ENCODE measurements at regions not wholly inside any gene's neighbourhood (a gene's known extent, or its start where the extent isn't known, plus 50 kb on each side); places are given as distances from the start of the nearest gene placed in this dataset.

- Histone ChIP-seq H3K4me1 (ENCODE audit: control insufficient read depth, low read depth, low read length) (no peaks in the 10 kb centered on the region), H3K79me2 (ENCODE audit: control insufficient read depth, insufficient read depth, low read length) (no peaks in the 10 kb centered on the region), H3K23ac (ENCODE audit: low read length) (no peak overlapping the region), H2BK15ac (replicated peaks; ENCODE audit: low read depth) (no peak overlapping the region), H3K9ac (ENCODE audit: low read length) (no peak overlapping the region), H3K79me1 (ENCODE audit: low read length) (no peaks in the 10 kb centered on the region), H3K4ac (ENCODE audit: low read depth, low read length) (no peak overlapping the region), H3K4me3 (ENCODE audit: low read length) (no peak overlapping the region), H3K56ac (ENCODE audit: low read length) (no peak overlapping the region), H2BK120ac (ENCODE audit: low read depth, low read length) (no peak overlapping the region), H2BK5ac (ENCODE audit: low read length) (no peak overlapping the region), H2AK5ac (ENCODE audit: low read length) (no peak overlapping the region), H4K8ac (ENCODE audit: low read depth, low read length) (no peak overlapping the region), H3K27ac (ENCODE audit: low read depth, low read length) (no peak overlapping the region), H3K36me3 (ENCODE audit: control insufficient read depth, insufficient read depth, low read length) (no peaks in the 10 kb centered on the region), H3K18ac (ENCODE audit: low read length) (no peak overlapping the region), H4K5ac (ENCODE audit: low read length) (no peak overlapping the region), H3K27me3 (ENCODE audit: insufficient read depth, low read length, poor library complexity) (no peaks in the 10 kb centered on the region), H3K4me2 (ENCODE audit: low read length) (no peak overlapping the region)
- WGBS (ENCODE audit: extremely low coverage, insufficient coverage, low lambda C conversion rate), result no CpG with 5 or more reads among the region's 4 CpGs
- DNase-seq, result no peak
These were observed 517.3 kb downstream of the TMA16 start for GRCh38 chr4:164011791-164012190.

DNA sequence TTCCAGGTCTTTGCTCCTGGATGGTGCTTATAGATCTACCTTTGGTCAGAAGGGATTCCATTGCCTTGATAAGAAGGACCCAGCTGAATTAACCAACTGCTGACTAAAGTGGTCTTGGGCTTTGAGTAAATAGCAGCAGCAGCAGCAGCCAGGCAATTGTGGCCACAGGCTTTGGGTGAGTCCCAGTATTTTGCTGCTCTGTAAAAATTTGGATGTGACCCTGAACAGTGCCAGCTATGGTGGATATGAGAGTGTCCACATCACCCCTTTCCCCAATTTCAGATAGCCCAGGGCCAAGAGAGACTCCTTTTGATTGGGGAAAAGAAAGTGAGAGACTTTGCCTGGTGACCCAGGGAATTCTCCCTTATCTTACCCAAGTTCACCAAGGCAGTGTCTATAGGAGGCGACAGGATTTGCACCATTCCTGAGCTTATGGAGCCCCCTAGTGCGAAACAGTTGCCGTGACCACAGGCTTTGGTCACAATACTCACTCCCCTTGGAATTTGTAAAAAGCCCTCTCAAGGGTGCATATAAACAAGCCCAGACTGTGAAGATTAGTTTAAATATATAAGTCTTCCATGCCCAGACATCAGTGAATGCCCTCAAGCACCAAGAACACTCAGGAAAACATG lies 518.0 kb downstream of the TMA16 start:
- DNase-seq, result peak; percentile 80
- Histone ChIP-seq H3K56ac (ENCODE audit: low read length) (no peak overlapping the region), H3K79me1 (ENCODE audit: low read length) (no peaks in the 10 kb centered on the region), H2BK15ac (replicated peaks; ENCODE audit: low read depth) (no peak overlapping the region), H2BK120ac (ENCODE audit: low read depth, low read length) (no peak overlapping the region), H2AK5ac (ENCODE audit: low read length) (no peak overlapping the region), H3K27me3 (ENCODE audit: insufficient read depth, low read length, poor library complexity) (no peaks in the 10 kb centered on the region), H3K4me3 (ENCODE audit: low read length) (no peak overlapping the region), H3K4ac (ENCODE audit: low read depth, low read length) (no peak overlapping the region), H3K79me2 (ENCODE audit: control insufficient read depth, insufficient read depth, low read length) (no peaks in the 10 kb centered on the region), H3K4me2 (ENCODE audit: low read length) (no peak overlapping the region), H4K5ac (ENCODE audit: low read length) (no peak overlapping the region), H3K36me3 (ENCODE audit: control insufficient read depth, insufficient read depth, low read length) (no peaks in the 10 kb centered on the region), H2BK5ac (ENCODE audit: low read length) (no peak overlapping the region), H3K27ac (ENCODE audit: low read depth, low read length) (no peak overlapping the region), H3K23ac (ENCODE audit: low read length) (no peak overlapping the region), H3K18ac (ENCODE audit: low read length) (no peak overlapping the region), H3K4me1 (ENCODE audit: control insufficient read depth, low read depth, low read length) (no peaks in the 10 kb centered on the region), H3K9ac (ENCODE audit: low read length) (no peak overlapping the region), H4K8ac (ENCODE audit: low read depth, low read length) (no peak overlapping the region)
- no CpG with 5 or more reads among the region's 3 CpGs for WGBS (ENCODE audit: extremely low coverage, insufficient coverage, low lambda C conversion rate)

- Histone ChIP-seq H4K8ac (ENCODE audit: low read depth, low read length) (no peak overlapping the region), H3K9ac (ENCODE audit: low read length) (no peak overlapping the region), H3K23ac (ENCODE audit: low read length) (no peak overlapping the region), H3K56ac (ENCODE audit: low read length) (no peak overlapping the region), H2BK120ac (ENCODE audit: low read depth, low read length) (no peak overlapping the region), H2BK5ac (ENCODE audit: low read length) (no peak overlapping the region), H2AK5ac (ENCODE audit: low read length) (no peak overlapping the region), H3K36me3 (ENCODE audit: control insufficient read depth, insufficient read depth, low read length) (no peaks in the 10 kb centered on the region), H3K4me3 (ENCODE audit: low read length) (no peak overlapping the region), H3K79me2 (ENCODE audit: control insufficient read depth, insufficient read depth, low read length) (no peaks in the 10 kb centered on the region), H3K27ac (ENCODE audit: low read depth, low read length) (no peak overlapping the region), H4K5ac (ENCODE audit: low read length) (no peak overlapping the region), H2BK15ac (replicated peaks; ENCODE audit: low read depth) (no peak overlapping the region), H3K4me1 (ENCODE audit: control insufficient read depth, low read depth, low read length) (no peaks in the 10 kb centered on the region), H3K4me2 (ENCODE audit: low read length) (no peak overlapping the region), H3K79me1 (ENCODE audit: low read length) (no peaks in the 10 kb centered on the region), H3K27me3 (ENCODE audit: insufficient read depth, low read length, poor library complexity) (no peaks in the 10 kb centered on the region), H3K18ac (ENCODE audit: low read length) (no peak overlapping the region), H3K4ac (ENCODE audit: low read depth, low read length) (no peak overlapping the region)
- DNase-seq, result no peak
These were observed 527.5 kb downstream of the TMA16 start for GRCh38 chr4:164021947-164022346.

GRCh38 chr4:164023214-164023613 lies 528.7 kb downstream of the TMA16 start:
- no peak overlapping the region for H3K4me3 ChIP-seq (ENCODE audit: low read length)
- no peak overlapping the region for H2BK15ac ChIP-seq (replicated peaks; ENCODE audit: low read depth)

DNA sequence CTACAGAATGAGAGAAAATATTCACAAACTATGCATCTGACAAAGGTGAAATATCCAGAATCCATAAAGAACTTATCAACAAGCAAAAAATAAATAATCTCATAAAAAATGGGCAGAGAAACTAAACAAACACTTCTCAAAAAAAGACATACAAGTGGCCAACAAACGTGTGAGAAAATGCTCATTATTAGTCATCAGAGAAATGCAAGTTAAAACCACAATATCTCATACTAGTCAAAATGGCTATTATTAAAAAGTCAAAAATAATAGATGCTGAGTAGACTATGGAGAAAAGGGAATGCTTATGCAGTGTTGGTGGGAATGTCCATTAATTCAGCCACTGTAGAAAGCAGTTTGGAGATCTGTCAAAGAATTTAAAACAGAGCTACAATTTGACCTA lies 533.3 kb downstream of the TMA16 start:
- no peak overlapping the region for H3K4ac ChIP-seq (ENCODE audit: low read depth, low read length)
- WGBS (ENCODE audit: extremely low coverage, insufficient coverage, low lambda C conversion rate), result no CpG with 5 or more reads among the region's 1 CpG
- no peak overlapping the region for H2BK15ac ChIP-seq (replicated peaks; ENCODE audit: low read depth)
- H2AK5ac ChIP-seq (ENCODE audit: low read length), result no peak overlapping the region
- no peaks in the 10 kb centered on the region for H3K79me1 ChIP-seq (ENCODE audit: low read length)
- no peak overlapping the region for H3K4me2 ChIP-seq (ENCODE audit: low read length)
- no peak for DNase-seq
- no peak overlapping the region for H4K8ac ChIP-seq (ENCODE audit: low read depth, low read length)
- H3K79me2 ChIP-seq (ENCODE audit: control insufficient read depth, insufficient read depth, low read length), result no peaks in the 10 kb centered on the region
- no peak overlapping the region for H2BK5ac ChIP-seq (ENCODE audit: low read length)
- H4K5ac ChIP-seq (ENCODE audit: low read length), result no peak overlapping the region
- no peaks in the 10 kb centered on the region for H3K4me1 ChIP-seq (ENCODE audit: control insufficient read depth, low read depth, low read length)
- no peak overlapping the region for H3K4me3 ChIP-seq (ENCODE audit: low read length)
- H3K23ac ChIP-seq (ENCODE audit: low read length), result no peak overlapping the region
- no peaks in the 10 kb centered on the region for H3K27me3 ChIP-seq (ENCODE audit: insufficient read depth, low read length, poor library complexity)
- no peak overlapping the region for H3K27ac ChIP-seq (ENCODE audit: low read depth, low read length)
- H3K18ac ChIP-seq (ENCODE audit: low read length), result no peak overlapping the region
- H3K56ac ChIP-seq (ENCODE audit: low read length), result no peak overlapping the region
- H3K36me3 ChIP-seq (ENCODE audit: control insufficient read depth, insufficient read depth, low read length), result no peaks in the 10 kb centered on the region
- no peak overlapping the region for H3K9ac ChIP-seq (ENCODE audit: low read length)
- H2BK120ac ChIP-seq (ENCODE audit: low read depth, low read length), result no peak overlapping the region

More at GRCh38 chr4:164023214-164023613, 528.7 kb downstream of the TMA16 start:
- no peak overlapping the region for H2AK5ac ChIP-seq (ENCODE audit: low read length)
- H3K4me1 ChIP-seq (ENCODE audit: control insufficient read depth, low read depth, low read length), result no peaks in the 10 kb centered on the region
- H3K79me2 ChIP-seq (ENCODE audit: control insufficient read depth, insufficient read depth, low read length), result no peaks in the 10 kb centered on the region
- H3K9ac ChIP-seq (ENCODE audit: low read length), result no peak overlapping the region
- no peaks in the 10 kb centered on the region for H3K79me1 ChIP-seq (ENCODE audit: low read length)
- H2BK120ac ChIP-seq (ENCODE audit: low read depth, low read length), result no peak overlapping the region
- H3K23ac ChIP-seq (ENCODE audit: low read length), result no peak overlapping the region
- peak; percentile 52 for DNase-seq
- no peak overlapping the region for H3K4me2 ChIP-seq (ENCODE audit: low read length)
- no peaks in the 10 kb centered on the region for H3K36me3 ChIP-seq (ENCODE audit: control insufficient read depth, insufficient read depth, low read length)
- H4K5ac ChIP-seq (ENCODE audit: low read length), result no peak overlapping the region
- no peak overlapping the region for H3K4ac ChIP-seq (ENCODE audit: low read depth, low read length)
- no peak overlapping the region for H4K8ac ChIP-seq (ENCODE audit: low read depth, low read length)
- no peak overlapping the region for H3K56ac ChIP-seq (ENCODE audit: low read length)
- H3K27ac ChIP-seq (ENCODE audit: low read depth, low read length), result no peak overlapping the region
- no peaks in the 10 kb centered on the region for H3K27me3 ChIP-seq (ENCODE audit: insufficient read depth, low read length, poor library complexity)
- no peak overlapping the region for H3K18ac ChIP-seq (ENCODE audit: low read length)
- H2BK5ac ChIP-seq (ENCODE audit: low read length), result no peak overlapping the region

DNA sequence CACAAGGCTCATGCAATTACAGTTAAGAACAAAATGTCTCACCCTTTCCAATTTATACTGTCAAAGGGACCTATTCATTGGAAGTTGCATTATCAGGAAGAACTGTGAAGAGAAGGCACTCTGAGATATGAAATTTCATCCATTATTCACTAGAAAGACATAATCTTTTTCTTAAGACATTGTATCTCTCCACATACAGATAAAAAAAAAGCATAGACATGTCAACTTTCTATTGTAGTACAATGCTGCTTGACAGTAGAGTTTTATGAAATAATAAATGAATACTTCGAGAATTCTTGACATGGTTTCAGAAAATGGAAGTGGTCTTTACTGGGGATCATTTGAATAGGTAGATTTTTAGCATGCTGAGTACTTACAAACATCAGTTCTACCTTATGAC lies 545.0 kb downstream of the TMA16 start:
- no peak overlapping the region for H3K9ac ChIP-seq (ENCODE audit: low read length)
- H3K4me1 ChIP-seq (ENCODE audit: control insufficient read depth, low read depth, low read length), result no peaks in the 10 kb centered on the region
- H4K5ac ChIP-seq (ENCODE audit: low read length), result no peak overlapping the region
- H3K4me3 ChIP-seq (ENCODE audit: low read length), result no peak overlapping the region
- H3K79me1 ChIP-seq (ENCODE audit: low read length), result no peaks in the 10 kb centered on the region
- no peak overlapping the region for H3K27ac ChIP-seq (ENCODE audit: low read depth, low read length)
- H2BK120ac ChIP-seq (ENCODE audit: low read depth, low read length), result no peak overlapping the region
- no peak overlapping the region for H3K4me2 ChIP-seq (ENCODE audit: low read length)
- DNase-seq, result no peak
- H2AK5ac ChIP-seq (ENCODE audit: low read length), result no peak overlapping the region
- H3K27me3 ChIP-seq (ENCODE audit: insufficient read depth, low read length, poor library complexity), result no peaks in the 10 kb centered on the region
- H3K23ac ChIP-seq (ENCODE audit: low read length), result no peak overlapping the region
- no peak overlapping the region for H3K56ac ChIP-seq (ENCODE audit: low read length)
- no peak overlapping the region for H3K4ac ChIP-seq (ENCODE audit: low read depth, low read length)
- H3K36me3 ChIP-seq (ENCODE audit: control insufficient read depth, insufficient read depth, low read length), result no peaks in the 10 kb centered on the region
- no peak overlapping the region for H4K8ac ChIP-seq (ENCODE audit: low read depth, low read length)
- H3K79me2 ChIP-seq (ENCODE audit: control insufficient read depth, insufficient read depth, low read length), result no peaks in the 10 kb centered on the region
- no peak overlapping the region for H2BK5ac ChIP-seq (ENCODE audit: low read length)
- no peak overlapping the region for H3K18ac ChIP-seq (ENCODE audit: low read length)
- H2BK15ac ChIP-seq (replicated peaks; ENCODE audit: low read depth), result no peak overlapping the region
- WGBS (ENCODE audit: extremely low coverage, insufficient coverage, low lambda C conversion rate), result no CpG with 5 or more reads among the region's 1 CpG
